ENCODE measurements at regions not wholly inside any gene's neighbourhood (a gene's known extent, or its start where the extent isn't known, plus 50 kb on each side); places are given as distances from the start of the nearest gene placed in this dataset.

DNA sequence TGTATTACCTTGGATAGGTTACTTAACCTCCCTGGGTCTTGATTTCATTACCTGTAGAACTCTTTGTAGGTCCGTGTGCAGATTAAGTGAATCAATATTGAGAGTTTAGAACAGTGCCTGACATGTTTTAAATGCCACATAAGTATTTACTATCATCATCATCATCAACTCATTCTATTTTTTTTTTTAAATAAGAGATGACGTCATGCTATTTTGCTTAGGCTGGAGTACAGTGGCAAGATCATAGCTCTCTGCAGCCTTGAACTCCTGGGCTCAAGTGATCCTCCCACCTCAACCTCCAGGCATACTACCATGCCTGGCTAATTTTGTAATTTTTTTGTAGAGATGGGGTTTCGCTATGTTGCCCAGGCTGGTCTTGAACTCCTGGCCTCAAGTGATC is 132.0 kb upstream of the FZD8 start:
- Histone ChIP-seq H3K27ac (no peak overlapping the region), H3K9me3 (no peaks in the 10 kb centered on the region), H3K27me3 (no peaks in the 10 kb centered on the region), H3K4me1 (peaks cover 3% of the 10 kb centered on the region), H3K9ac (ENCODE audit: low read depth in 2 of 2, low read length in 2 of 2) (no peak overlapping the region), H3K36me3 (no peaks in the 10 kb centered on the region), H3K4me3 (no peak overlapping the region)
- intact Hi-C loops (cut with DNase I): loop anchor here (10.0 kb wide), 1 partner anchor 111 kb away; no protein-coding TSS in a partner anchor
- no peak for DNase-seq
- TF ChIP-seq, protein P1, sequence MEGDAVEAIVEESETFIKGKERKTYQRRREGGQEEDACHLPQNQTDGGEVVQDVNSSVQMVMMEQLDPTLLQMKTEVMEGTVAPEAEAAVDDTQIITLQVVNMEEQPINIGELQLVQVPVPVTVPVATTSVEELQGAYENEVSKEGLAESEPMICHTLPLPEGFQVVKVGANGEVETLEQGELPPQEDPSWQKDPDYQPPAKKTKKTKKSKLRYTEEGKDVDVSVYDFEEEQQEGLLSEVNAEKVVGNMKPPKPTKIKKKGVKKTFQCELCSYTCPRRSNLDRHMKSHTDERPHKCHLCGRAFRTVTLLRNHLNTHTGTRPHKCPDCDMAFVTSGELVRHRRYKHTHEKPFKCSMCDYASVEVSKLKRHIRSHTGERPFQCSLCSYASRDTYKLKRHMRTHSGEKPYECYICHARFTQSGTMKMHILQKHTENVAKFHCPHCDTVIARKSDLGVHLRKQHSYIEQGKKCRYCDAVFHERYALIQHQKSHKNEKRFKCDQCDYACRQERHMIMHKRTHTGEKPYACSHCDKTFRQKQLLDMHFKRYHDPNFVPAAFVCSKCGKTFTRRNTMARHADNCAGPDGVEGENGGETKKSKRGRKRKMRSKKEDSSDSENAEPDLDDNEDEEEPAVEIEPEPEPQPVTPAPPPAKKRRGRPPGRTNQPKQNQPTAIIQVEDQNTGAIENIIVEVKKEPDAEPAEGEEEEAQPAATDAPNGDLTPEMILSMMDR (IDR thresholded peaks at IDR 0.05): no peak

DNA sequence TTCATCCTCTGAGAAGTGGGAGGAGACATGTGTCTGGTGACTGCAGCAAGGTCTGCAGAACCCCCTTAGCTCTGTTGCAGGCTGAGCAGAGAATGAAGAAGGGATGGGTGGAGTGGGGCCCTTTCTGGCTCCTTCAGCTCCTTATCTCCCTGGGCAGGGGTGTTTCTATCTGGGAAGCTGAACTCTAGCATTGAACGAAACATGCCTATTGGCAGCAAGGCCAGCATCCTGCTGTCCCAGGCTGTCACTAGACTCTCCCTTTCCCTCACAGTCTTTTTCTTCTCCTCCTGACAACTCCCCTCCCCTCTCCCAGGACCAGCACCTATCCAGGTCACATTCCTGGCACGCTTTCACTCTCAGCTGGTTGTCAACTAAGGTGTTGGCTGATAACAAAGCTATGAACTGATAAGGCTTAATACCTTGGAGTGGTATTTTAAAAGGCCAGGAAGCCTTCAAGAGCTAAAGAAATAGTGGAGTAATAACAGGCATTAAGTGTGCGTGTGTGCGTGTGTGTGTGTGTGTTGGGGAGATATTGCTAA is 128.8 kb upstream of the FZD8 start:
- no peaks in the 10 kb centered on the region for H3K27me3 ChIP-seq
- H3K4me1 ChIP-seq: peaks cover 5% of the 10 kb centered on the region
- intact Hi-C loops (cut with DNase I): loop anchor here (10.0 kb wide), 1 partner anchor 114 kb away; no protein-coding TSS in a partner anchor
- peak; percentile 34 for DNase-seq
- H3K9me3 ChIP-seq: no peaks in the 10 kb centered on the region
- TF ChIP-seq, protein P1 (IDR thresholded peaks at IDR 0.05): no peak
- no peak overlapping the region for H3K9ac ChIP-seq (ENCODE audit: low read depth in 2 of 2, low read length in 2 of 2)
- H3K27ac ChIP-seq: no peak overlapping the region
- no peak overlapping the region for H3K4me3 ChIP-seq
- no peaks in the 10 kb centered on the region for H3K36me3 ChIP-seq

DNA sequence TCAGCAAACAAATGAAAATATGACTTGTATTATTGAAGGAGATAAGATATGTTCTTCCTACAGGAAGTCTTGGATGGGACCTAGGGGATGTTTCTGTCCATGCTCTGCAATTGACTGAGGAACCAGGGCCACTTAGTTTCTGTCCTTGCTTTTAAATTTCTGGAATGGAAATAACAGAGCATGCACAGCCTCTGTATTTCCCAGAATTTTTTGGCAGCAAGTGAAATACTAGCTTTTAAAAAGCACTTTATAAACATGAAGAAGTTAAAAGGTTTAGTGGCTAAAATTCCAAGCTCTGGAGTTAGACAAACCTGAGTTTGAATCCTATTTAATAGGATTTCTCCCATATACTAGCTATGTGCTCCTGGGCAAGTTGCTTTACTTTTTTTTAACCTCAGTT is 127.7 kb upstream of the FZD8 start:
- Histone ChIP-seq H3K36me3 (no peaks in the 10 kb centered on the region), H3K27me3 (no peaks in the 10 kb centered on the region), H3K4me1 (peaks cover 5% of the 10 kb centered on the region), H3K9me3 (no peaks in the 10 kb centered on the region), H3K27ac (no peak overlapping the region), H3K9ac (ENCODE audit: low read depth in 2 of 2, low read length in 2 of 2) (no peak overlapping the region), H3K4me3 (no peak overlapping the region)
- intact Hi-C loops (cut with DNase I): loop anchor here (10.0 kb wide), 1 partner anchor 115 kb away; no protein-coding TSS in a partner anchor
- TF ChIP-seq, protein P1 (IDR thresholded peaks at IDR 0.05): no peak
- DNase-seq: no peak

DNA sequence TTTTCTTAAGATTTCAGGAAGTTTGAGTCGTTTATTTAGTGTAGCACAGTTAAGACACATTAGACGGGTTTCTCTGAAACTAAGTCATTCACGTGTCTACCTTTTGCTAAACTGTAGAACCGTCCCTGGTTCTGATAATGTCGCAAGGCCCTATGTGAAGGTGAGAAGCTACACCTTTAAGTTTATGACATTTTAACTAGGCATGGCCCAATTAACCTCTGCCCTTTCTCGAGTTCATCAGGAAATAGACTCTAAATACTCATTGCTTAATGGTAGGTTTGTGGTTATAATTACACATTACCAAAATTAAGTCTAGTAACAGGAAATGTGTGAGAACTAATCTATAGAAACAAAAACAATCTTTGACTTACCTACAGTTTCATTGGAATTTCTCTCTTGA is 126.6 kb upstream of the FZD8 start:
- Histone ChIP-seq H3K9me3 (no peaks in the 10 kb centered on the region), H3K27me3 (no peaks in the 10 kb centered on the region), H3K27ac (no peak overlapping the region), H3K36me3 (no peaks in the 10 kb centered on the region), H3K4me3 (no peak overlapping the region), H3K9ac (ENCODE audit: low read depth in 2 of 2, low read length in 2 of 2) (no peak overlapping the region), H3K4me1 (peaks cover 5% of the 10 kb centered on the region)
- TF ChIP-seq, protein P1 (IDR thresholded peaks at IDR 0.05): no peak
- no peak for DNase-seq
- intact Hi-C loops (cut with DNase I): no loop called here

DNA sequence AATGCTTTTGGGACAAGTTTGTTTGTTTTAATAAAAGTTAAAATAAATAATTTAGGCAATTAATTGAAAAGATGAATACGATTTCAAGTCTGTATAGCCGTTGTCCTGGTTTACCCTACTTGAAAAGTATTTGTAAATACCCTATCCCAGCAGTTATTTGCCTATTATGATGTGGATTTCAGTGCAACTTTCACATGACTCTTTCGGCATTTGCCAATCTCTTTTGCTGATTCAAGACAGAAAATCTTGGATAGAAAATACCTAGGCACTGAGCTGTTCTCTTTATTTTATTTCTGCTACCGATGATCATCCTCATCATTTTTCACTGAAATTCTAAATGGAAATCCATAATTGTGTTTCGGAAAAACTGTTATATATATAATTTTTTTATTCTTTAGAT is 125.9 kb upstream of the FZD8 start:
- Histone ChIP-seq H3K9ac (ENCODE audit: low read depth in 2 of 2, low read length in 2 of 2) (no peak overlapping the region), H3K27ac (no peak overlapping the region), H3K27me3 (no peaks in the 10 kb centered on the region), H3K36me3 (no peaks in the 10 kb centered on the region), H3K9me3 (no peaks in the 10 kb centered on the region), H3K4me1 (peaks cover 5% of the 10 kb centered on the region), H3K4me3 (no peak overlapping the region)
- no peak for DNase-seq
- TF ChIP-seq, protein P1 (IDR thresholded peaks at IDR 0.05): no peak
- intact Hi-C loops (cut with DNase I): no loop called here
